HCT116 (cell line): ENCODE measurements at regions not wholly inside any gene's neighbourhood (a gene's known extent, or its start where the extent isn't known, plus 50 kb on each side); places are given as distances from the start of the nearest gene placed in this dataset.

Experiments
- ATAC-seq: fragments of 200-7000 bp; cut with Tn5 transposase; 2 replicates; pipeline ENCODE4 v1.9.1; 2020; ENCODE audit warnings: mild to moderate bottlenecking, moderate library complexity
- BruUV-seq: library from RNA; stranded (reverse); fragments of 400-500 nt; replicated peaks from 2 replicates; lab custom pipeline; 2021; lab: Mats Ljungman, UMichigan
- CTCF ChIA-PET: fragments of 300-600 bp; sonication (Branson Sonifier 250); formaldehyde crosslinking; loops from one replicate; lab custom pipeline; 2021; ENCODE audit warnings: antibody characterized with exemption; lab: Charles Lee
- POLR2A ChIA-PET: fragments of 300-600, 350-600 bp; sonication (Branson Sonifier 250); formaldehyde crosslinking; loops from one replicate; lab custom pipeline; 2021; ENCODE audit warnings: antibody characterized with exemption; lab: Charles Lee
- RAD21 ChIA-PET, 2 experiments: fragments of 300-600 bp; sonication (Branson Sonifier 250); formaldehyde crosslinking; loops; one replicate each; lab custom pipeline; 2023; ENCODE audit warnings: low total read pairs in 2 of 2; ENCODE audit not compliant: uncharacterized antibody in 2 of 2, unreplicated experiment in 2 of 2, low non-redundant PET in 1 of 2; lab: Charles Lee
- DNase-seq: peaks from one replicate; pipeline ENCODE4 v3.0.0-alpha.2; 2010; ENCODE audit warnings: low read depth, low spot score
- H2AFZ ChIP-seq: fragments of 200-600 bp; shearing (Covaris generic), sonication (generic); 2 replicates; pipeline ENCODE4 v1.6.1; 2017; ENCODE audit warnings: low read depth, mixed run types, mixed read lengths, antibody characterized with exemption, low read length; ENCODE audit not compliant: poor library complexity, severe bottlenecking
- H3K27ac ChIP-seq: 2 replicates; pipeline ENCODE4 v1.5.1; 2012; ENCODE audit warnings: low read depth, low read length
- H3K27me3 ChIP-seq: fragments of 200-600 bp; sonication (generic); 2 replicates; pipeline ENCODE4 v1.6.1; 2016; ENCODE audit warnings: mixed run types, low read length, mixed read lengths; ENCODE audit not compliant: insufficient read depth
- H3K36me3 ChIP-seq, 2 experiments: fragments of 200-500 bp in 1 of 2; fragments of 200-600 bp in 1 of 2; sonication (Bioruptor generic) in 1 of 2; sonication (generic) in 1 of 2; 2 replicates each; pipeline versions ENCODE4 v1.5.1 to v1.6.1; 2014 to 2016; ENCODE audit warnings: low read length in 2 of 2, inconsistent platforms in 1 of 2, mixed read lengths in 1 of 2, mixed run types in 1 of 2; ENCODE audit not compliant: insufficient read depth in 2 of 2, control insufficient read depth in 1 of 2
- H3K4me1 ChIP-seq, 2 experiments: fragments of 200-600 bp in 1 of 2; sonication (generic) in 1 of 2; 2 replicates each; pipeline versions ENCODE4 v1.5.1 to v1.6.1; 2012 to 2017; ENCODE audit warnings: low read length in 2 of 2, inconsistent platforms in 1 of 2, mild to moderate bottlenecking in 1 of 2, mixed read lengths in 1 of 2, mixed run types in 1 of 2, moderate library complexity in 1 of 2; ENCODE audit not compliant: insufficient read depth in 2 of 2, control insufficient read depth in 1 of 2
- H3K4me2 ChIP-seq: fragments of 200-600 bp; sonication (generic); 2 replicates; pipeline ENCODE4 v1.6.1; 2017; ENCODE audit warnings: mixed run types, low read length, mixed read lengths
- H3K4me3 ChIP-seq, 2 experiments: fragments of 200-600 bp in 1 of 2; sonication (generic) in 1 of 2; replicated peaks in 1 of 2; 2 replicates each; pipeline ENCODE4 v1.5.1; 2011 to 2016; ENCODE audit warnings: low read length in 2 of 2, control low read depth in 1 of 2, low read depth in 1 of 2, mild to moderate bottlenecking in 1 of 2, mixed read lengths in 1 of 2, mixed run types in 1 of 2
- H3K79me2 ChIP-seq: fragments of 200-600 bp; sonication (generic); 2 replicates; pipeline ENCODE4 v1.6.1; 2017; ENCODE audit warnings: mild to moderate bottlenecking, mixed run types, low read length, moderate library complexity, mixed read lengths; ENCODE audit not compliant: insufficient read depth
- H3K9ac ChIP-seq: fragments of 200-600 bp; sonication (generic); 2 replicates; pipeline ENCODE4 v1.6.1; 2016; ENCODE audit warnings: low read length, mixed read lengths
- H3K9me2 ChIP-seq: fragments of 200-600 bp; sonication (generic), shearing (Covaris generic); 2 replicates; pipeline ENCODE4 v1.6.1; 2017; ENCODE audit warnings: mixed run types, mild to moderate bottlenecking, moderate library complexity; ENCODE audit not compliant: insufficient read depth
- H3K9me3 ChIP-seq, 2 experiments: fragments of 200-500 bp in 1 of 2; fragments of 200-600 bp in 1 of 2; sonication (Bioruptor generic) in 1 of 2; sonication (generic) in 1 of 2; 2 replicates each; pipeline ENCODE4 v1.6.1; 2014 to 2017; ENCODE audit warnings: low read length in 2 of 2, mixed read lengths in 2 of 2, inconsistent platforms in 1 of 2, low read depth in 1 of 2, mild to moderate bottlenecking in 1 of 2, mixed run types in 1 of 2, moderate library complexity in 1 of 2; ENCODE audit not compliant: control insufficient read depth in 1 of 2, insufficient read depth in 1 of 2
- H4K20me1 ChIP-seq: fragments of 200-600 bp; sonication (generic), shearing (Covaris generic); 2 replicates; pipeline ENCODE4 v1.6.1; 2017; ENCODE audit warnings: mixed run types, mild to moderate bottlenecking, moderate library complexity; ENCODE audit not compliant: insufficient read depth
- CEBPB ChIP-seq: IDR thresholded peaks from 2 replicates; pipeline ENCODE4 v1.6.1; 2012; ENCODE audit warnings: low read depth
- CTCF ChIP-seq, 3 experiments: fragments of 200-600 bp in 1 of 3; sonication (generic) in 1 of 3; IDR thresholded peaks in 2 of 3; conservative IDR thresholded peaks in 1 of 3; 2 replicates each; pipeline ENCODE4 v1.5.1; 2012 to 2017; ENCODE audit warnings: low read depth in 2 of 3, low read length in 2 of 3, antibody characterized with exemption in 1 of 3, borderline replicate concordance in 1 of 3, control low read depth in 1 of 3, mild to moderate bottlenecking in 1 of 3, mixed read lengths in 1 of 3, mixed run types in 1 of 3, moderate library complexity in 1 of 3; ENCODE audit not compliant: insufficient read depth in 1 of 3
- EGR1 ChIP-seq: IDR thresholded peaks from 2 replicates; pipeline ENCODE4 v1.6.1; 2012; ENCODE audit warnings: low read depth
- ELF1 ChIP-seq: IDR thresholded peaks from 2 replicates; pipeline ENCODE4 v1.6.1; 2012; ENCODE audit warnings: low read depth, borderline replicate concordance
- EZH2phosphoT487 ChIP-seq: fragments of 200-600 bp; IDR thresholded peaks from 2 replicates; pipeline ENCODE4 v1.6.1; 2018; ENCODE audit warnings: antibody characterized with exemption, borderline replicate concordance
- FOSL1 ChIP-seq: IDR thresholded peaks from 2 replicates; pipeline ENCODE4 v1.6.1; 2012; ENCODE audit warnings: low read depth
- JUND ChIP-seq: IDR thresholded peaks from 2 replicates; pipeline ENCODE4 v1.6.1; 2012
- MAX ChIP-seq: IDR thresholded peaks from 2 replicates; pipeline ENCODE4 v1.6.1; 2012
- POLR2A ChIP-seq: IDR thresholded peaks from 2 replicates; pipeline ENCODE4 v1.7.0; 2011; ENCODE audit warnings: borderline replicate concordance; ENCODE audit not compliant: insufficient read depth, insufficient read length; ENCODE audit errors: extremely low read depth
- POLR2AphosphoS5 ChIP-seq: IDR thresholded peaks from 2 replicates; pipeline ENCODE4 v1.6.1; 2011; ENCODE audit warnings: mild to moderate bottlenecking, low read depth, low read length, moderate library complexity
- RAD21 ChIP-seq: IDR thresholded peaks from 2 replicates; pipeline ENCODE4 v1.6.1; 2012; ENCODE audit warnings: low read depth, mild to moderate bottlenecking
- REST ChIP-seq: IDR thresholded peaks from 2 replicates; pipeline ENCODE4 v1.6.1; 2012; ENCODE audit warnings: low read depth
- SIN3A ChIP-seq: IDR thresholded peaks from 2 replicates; pipeline ENCODE4 v1.6.1; 2012; ENCODE audit warnings: low read depth
- SP1 ChIP-seq: IDR thresholded peaks from 2 replicates; pipeline ENCODE4 v1.6.1; 2012; ENCODE audit warnings: low read depth
- SRF ChIP-seq: IDR thresholded peaks from 2 replicates; pipeline ENCODE4 v1.6.1; 2012; ENCODE audit warnings: low read depth
- intact Hi-C: fragments of 100-400 bp; cut with micrococcal nuclease; formaldehyde crosslinking; loops from 2 replicates; pipeline ENCODE4 v1.10.0; 2022

GRCh38 chr1:14255233-14255632, 343.3 kb upstream of the KAZN start:
- intact Hi-C loops, result no loop called here
- H3K4me2 ChIP-seq, result no peak overlapping the region
- no peaks in the 10 kb centered on the region for H3K9me2 ChIP-seq
- RAD21 ChIA-PET, result no interaction called here
- TF ChIP-seq SP1, result no peak
- no peak for TF ChIP-seq JUND
- TF ChIP-seq REST, result no peak
- no peak for TF ChIP-seq SIN3A
- no peak for TF ChIP-seq POLR2AphosphoS5
- TF ChIP-seq ELF1, result no peak
- TF ChIP-seq MAX, result no peak
- TF ChIP-seq SRF, result no peak
- TF ChIP-seq EGR1, result no peak
- no peak for TF ChIP-seq FOSL1
- TF ChIP-seq EZH2phosphoT487, result no peak
- no peak for TF ChIP-seq POLR2A
- no peak for TF ChIP-seq RAD21
- TF ChIP-seq CTCF (IDR thresholded peaks at IDR 0.05 in 2 of 3, conservative IDR thresholded peaks at IDR 0.05 in 1 of 3; ENCODE audit: borderline replicate concordance in 1 of 3, insufficient read depth in 1 of 3, low read depth in 2 of 3, low read length in 2 of 3), result no peak
- no peak for TF ChIP-seq CEBPB
- TF ChIP-seq, all 23 proteins: peak for 0
- H3K4me1 ChIP-seq, result no peaks in the 10 kb centered on the region
- H4K20me1 ChIP-seq, result no peaks in the 10 kb centered on the region
- peaks cover 6% of the 10 kb centered on the region for H3K27me3 ChIP-seq
- CTCF ChIA-PET, result no interaction called here
- H3K27ac ChIP-seq, result no peak overlapping the region
- BruUV-seq, result no TSS peak
- ATAC-seq, result no peak
- no peak overlapping the region for H2AFZ ChIP-seq
- no peak overlapping the region for H3K9ac ChIP-seq
- H3K36me3 ChIP-seq, result no peaks in the 10 kb centered on the region
- no peaks in the 10 kb centered on the region for H3K9me3 ChIP-seq
- H3K79me2 ChIP-seq, result no peaks in the 10 kb centered on the region
- H3K4me3 ChIP-seq, result no peak overlapping the region
- no peak for DNase-seq
- POLR2A ChIA-PET, result no interaction called here
